Raji (cell line): ENCODE measurements at regions not wholly inside any gene's neighbourhood (a gene's known extent, or its start where the extent isn't known, plus 50 kb on each side); places are given as distances from the start of the nearest gene placed in this dataset.

Source experiments
- POLR2A ChIP-seq: IDR thresholded peaks from 2 replicates; pipeline ENCODE4 v1.6.1; 2011; ENCODE audit warnings: low read depth, low read length, control low read depth; ENCODE audit not compliant: insufficient read depth

DNA sequence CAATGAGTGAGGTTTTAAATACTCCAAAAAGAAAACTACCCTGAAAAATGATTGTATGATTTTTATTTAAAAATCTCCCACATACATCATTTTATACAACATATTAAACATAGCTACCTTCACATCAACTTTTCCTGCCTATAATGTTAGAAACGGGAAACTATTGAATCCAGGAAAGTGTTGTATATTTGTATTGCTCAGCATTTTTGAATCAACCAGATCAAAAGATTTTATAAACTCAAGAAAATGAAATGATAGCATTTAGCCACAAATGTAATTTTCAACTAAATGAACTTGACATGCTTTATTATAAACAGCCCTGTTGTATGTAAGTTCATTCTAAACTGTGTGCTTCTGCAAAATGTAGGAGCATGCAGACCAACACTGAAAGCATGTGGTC lies 124.6 kb upstream of the SLC10A2 start:
- no peak for TF ChIP-seq POLR2A

DNA sequence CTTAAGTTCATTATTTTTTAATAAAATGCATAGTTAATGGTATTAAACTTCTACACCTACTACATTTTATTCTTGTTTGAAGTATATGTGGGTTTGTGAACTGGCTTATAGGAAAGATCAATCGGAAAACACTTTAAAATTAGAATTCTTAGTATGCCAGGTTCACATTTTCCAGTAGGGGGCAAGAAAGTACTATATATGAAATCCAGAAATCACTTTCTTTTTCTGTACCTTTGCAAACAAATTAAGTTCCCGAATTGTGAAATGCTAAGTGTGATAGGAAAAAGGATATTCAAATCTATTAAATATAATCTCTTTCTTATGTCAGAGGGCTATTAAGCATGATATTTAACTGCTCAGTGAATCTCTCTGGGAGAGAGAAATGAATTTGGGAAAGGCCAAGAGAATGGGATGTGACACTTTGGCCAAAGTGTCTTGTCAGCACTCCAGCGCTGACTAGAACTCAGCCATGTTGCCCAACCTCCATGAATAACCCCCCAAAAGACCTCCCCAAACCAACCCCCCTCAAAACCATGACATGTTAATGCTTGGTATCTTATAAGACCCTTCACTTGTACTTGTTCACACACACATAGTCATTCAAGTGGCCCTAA lies 122.6 kb upstream of the SLC10A2 start:
- no peak for TF ChIP-seq POLR2A

GRCh38 chr13:103187721-103188156 lies 121.5 kb upstream of the SLC10A2 start:
- no peak for TF ChIP-seq POLR2A

DNA sequence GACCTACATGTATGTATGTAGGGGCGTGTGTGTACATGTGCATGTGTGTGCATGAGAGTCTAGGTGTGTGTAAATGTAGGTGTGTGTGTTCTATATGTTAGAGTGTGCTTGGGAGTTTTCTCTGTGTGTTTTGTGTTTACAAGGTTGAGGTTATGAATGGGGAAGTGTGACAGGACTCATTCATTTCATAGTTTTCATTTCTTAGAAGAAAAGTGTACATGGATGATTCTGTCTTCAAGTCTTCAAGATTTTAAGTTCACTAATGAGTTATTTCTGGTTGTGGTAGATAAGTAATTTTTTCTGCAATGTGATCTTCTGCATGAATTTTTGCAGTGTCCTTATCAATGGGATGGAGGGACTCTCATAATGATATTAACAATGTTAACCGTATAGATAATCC lies 118.2 kb upstream of the SLC10A2 start:
- no peak for TF ChIP-seq POLR2A

- TF ChIP-seq POLR2A: no peak
Measured at GRCh38 chr13:103178986-103179943, 113.0 kb upstream of the SLC10A2 start.

DNA sequence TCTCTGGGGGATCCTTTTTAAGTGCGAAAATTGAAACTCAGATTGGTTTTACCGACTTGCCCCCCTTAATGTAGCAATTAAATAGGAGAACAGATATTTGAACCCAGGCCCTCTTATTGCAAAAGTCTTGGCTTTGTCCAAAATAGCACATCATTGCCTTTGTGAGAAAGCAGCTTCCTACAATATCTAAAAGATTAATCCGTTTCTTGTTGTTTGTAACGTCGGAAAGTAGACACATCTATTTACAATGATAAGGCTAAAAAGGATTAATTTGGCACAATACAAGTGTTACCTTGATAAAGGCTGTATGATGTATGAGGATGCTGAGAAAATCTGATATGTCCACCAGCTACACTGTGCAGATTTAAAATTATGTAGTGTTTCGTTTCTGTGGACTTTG lies 108.7 kb upstream of the SLC10A2 start:
- TF ChIP-seq POLR2A: no peak

GRCh38 chr13:103168901-103169508 lies 102.8 kb upstream of the SLC10A2 start:
- TF ChIP-seq POLR2A: no peak

DNA sequence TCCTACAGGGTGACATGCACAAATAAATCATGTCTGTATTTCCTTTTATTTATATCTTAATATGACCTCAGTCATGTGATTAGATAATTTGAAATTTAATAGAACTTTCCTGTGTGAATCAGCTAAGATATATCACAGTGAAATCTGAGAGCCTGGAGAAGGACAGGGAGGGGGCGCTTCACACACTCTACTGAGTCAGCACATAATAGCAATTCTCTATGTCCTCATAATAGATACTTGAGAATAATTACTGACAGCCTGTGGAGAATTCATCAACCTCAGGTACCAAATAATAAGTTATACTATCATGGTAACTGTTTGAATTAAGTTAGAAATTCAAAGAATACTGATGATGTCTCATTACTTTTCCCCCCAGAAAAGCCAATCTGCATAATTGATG lies 98.0 kb upstream of the SLC10A2 start:
- TF ChIP-seq POLR2A: no peak

DNA sequence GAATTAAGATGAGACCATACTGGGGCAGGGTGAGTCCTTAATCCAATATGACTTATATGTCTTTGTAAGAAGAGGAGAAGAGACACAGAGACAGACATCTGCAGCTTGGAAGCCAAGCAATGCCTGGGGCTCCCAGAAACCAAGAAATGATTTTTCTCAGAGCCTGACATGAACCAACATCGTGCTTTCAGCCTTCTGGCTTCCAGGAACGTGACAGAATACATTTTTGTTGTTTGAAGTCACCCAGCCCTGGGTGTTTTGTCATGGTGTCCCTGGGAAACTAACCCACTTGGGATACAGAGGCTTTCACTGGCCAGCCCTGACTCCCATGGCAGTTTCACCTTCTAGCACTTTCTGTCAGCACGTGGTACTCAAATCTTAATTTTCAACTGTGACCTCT lies 95.3 kb upstream of the SLC10A2 start:
- TF ChIP-seq POLR2A: no peak

DNA sequence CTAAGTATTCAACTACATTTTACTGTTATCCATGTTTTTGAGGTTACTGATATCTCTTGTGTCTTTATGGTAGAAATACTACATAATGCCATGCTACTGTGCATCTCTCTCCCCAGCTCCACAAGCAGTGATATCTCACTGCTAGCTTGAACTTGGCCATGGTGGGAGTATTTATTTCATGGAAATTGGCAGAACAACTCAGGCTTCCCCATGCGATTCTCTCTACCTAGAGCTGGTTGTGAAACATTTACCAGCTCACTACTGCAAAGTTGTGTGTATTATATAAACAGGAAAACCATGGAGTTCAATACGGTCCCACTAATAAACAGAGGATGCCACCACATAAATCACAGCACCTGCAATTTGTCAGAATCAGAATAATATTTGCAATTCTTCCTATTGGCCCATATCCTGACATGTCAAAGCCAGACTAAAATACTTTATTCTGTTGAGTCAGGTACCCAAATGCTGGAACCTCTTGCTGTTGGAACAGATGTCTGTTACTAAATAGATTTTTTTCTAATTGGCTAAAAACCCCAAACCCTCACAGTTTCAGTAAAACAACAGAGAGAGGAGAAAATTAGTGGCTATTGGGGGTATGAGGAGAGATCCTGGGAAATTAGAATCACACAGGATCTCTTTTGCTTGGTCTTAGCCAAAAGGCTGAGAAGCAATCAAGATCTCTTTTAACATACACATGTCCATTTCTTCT lies 91.4 kb upstream of the SLC10A2 start:
- no peak for TF ChIP-seq POLR2A

DNA sequence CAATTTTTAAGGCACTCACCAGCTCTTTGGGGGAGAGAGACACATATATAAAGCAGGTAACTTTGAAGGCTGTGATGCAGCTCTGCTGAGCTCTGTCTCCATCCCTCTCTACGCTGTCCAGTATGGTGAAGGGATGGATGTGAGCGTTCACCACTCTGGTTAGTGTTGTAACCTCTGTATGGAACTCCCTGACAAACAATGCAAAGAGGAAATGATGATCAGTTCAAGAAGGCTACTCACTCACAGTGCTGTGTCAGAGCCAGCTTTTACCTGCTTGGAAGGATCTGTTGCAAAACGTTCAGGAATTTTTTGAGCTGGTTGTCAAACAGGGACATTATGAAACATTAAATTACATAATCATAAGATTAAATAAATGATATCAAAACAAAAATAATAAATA lies 90.8 kb upstream of the SLC10A2 start:
- TF ChIP-seq POLR2A: no peak

- TF ChIP-seq POLR2A: no peak
Measured at GRCh38 chr13:103156346-103156998, 90.3 kb upstream of the SLC10A2 start.

DNA sequence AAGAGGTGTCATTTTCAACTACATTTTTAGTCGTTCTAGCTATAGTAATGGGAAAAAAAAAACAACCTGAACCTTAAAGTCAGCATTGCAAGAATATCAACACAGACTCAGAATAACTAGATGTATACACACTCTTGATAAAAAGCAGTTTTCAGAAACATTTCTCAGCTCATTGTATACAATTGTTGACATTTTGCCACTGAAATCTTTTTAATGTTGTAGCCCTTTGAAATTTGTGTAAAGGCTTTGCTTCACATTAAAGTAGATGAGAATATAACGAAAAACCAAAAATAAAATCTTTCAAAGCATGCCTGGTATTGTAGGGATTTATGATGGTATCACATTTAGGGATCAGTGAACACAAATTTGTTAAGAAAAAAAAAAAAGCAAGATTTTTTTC lies 87.2 kb upstream of the SLC10A2 start:
- TF ChIP-seq POLR2A: no peak

DNA sequence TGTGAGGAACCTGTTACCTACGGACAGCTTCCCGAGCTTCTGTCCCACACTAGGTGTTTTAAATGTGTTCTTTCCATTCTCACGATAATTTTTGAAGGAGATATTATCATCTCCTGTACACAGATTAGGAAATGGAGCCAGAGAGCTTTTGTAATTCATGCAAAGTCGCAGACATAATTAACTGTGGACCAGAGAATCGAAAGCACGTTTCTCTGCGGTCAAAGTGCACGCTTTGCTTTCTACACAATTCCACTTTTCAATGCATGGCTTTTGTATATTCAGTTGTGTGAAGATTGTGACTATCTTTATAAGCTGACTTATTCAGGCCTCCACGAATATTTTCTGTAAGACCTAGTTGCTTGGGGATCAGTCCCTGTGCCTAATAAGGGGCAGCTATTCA lies 81.7 kb upstream of the SLC10A2 start:
- no peak for TF ChIP-seq POLR2A

DNA sequence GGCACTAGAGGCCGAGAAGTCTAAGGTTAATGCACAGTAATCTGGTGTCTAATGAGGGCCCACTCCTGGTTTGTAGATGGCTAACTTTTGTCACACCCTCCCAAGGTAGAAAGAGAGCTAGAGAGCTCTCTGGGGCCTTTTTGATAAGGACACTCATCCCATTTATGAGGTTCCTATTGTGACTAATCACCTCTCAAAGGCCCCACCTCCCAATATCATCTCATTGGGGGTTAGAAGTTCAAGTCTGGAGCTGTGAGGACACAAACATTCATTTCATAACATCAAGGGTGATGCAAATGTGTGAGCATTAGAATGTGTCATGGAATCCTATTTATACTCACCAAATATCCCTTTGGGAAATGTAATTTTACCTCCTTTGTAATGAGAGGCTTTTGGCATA lies 79.2 kb upstream of the SLC10A2 start:
- TF ChIP-seq POLR2A: no peak

GRCh38 chr13:103143432-103143831 lies 77.2 kb upstream of the SLC10A2 start:
- no peak for TF ChIP-seq POLR2A

DNA sequence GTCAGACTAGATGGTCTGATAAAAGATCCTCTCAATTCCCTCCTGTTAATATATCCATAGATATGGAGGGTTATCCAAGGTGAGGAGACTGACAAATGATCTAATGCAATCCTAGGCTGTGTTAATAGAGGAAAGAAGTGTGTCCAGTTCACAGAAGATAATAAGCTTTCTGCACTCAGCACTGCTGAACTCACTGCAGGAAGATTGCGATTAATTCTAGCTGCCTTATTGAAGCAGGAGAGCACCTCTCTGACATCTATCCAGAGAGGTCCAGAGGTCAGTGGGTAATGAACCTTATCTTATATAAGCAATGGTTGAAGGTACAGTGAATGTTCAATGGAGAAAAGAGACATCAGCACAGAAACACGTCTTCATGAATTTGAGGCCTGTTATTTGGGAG lies 75.9 kb upstream of the SLC10A2 start:
- no peak for TF ChIP-seq POLR2A
